ENCODE measurements at regions not wholly inside any gene's neighbourhood (a gene's known extent, or its start where the extent isn't known, plus 50 kb on each side); places are given as distances from the start of the nearest gene placed in this dataset.

GRCh38 chr2:57452634-57453033 is 594.0 kb upstream of the VRK2 start:
- dilution Hi-C loops (cut with MboI; ENCODE audit: extremely low pct_ligation_motif_present, low sequenced_read_pairs) = no loop called here

GRCh38 chr2:57453945-57454344 is 592.7 kb upstream of the VRK2 start:
- Histone ChIP-seq H3K9ac (replicated peaks; ENCODE audit: extremely low read depth, insufficient read depth, low read length) (no peak overlapping the region), H3K4me3 (replicated peaks in 1 of 3; ENCODE audit: insufficient read depth in 1 of 3, low read depth in 1 of 3, low read length in 3 of 3) (no peak overlapping the region), H3K36me3 (ENCODE audit: control insufficient read depth in 2 of 2, extremely low read depth in 1 of 2, insufficient read depth in 2 of 2, low read length in 2 of 2) (no peaks in the 10 kb centered on the region), H3K9me1 (replicated peaks; ENCODE audit: control insufficient read depth, extremely low read depth, insufficient read depth, low read length) (no peaks in the 10 kb centered on the region), H3K27me3 (ENCODE audit: control insufficient read depth in 2 of 2, insufficient read depth in 2 of 2, low read length in 2 of 2) (no peaks in the 10 kb centered on the region), H3K4me1 (ENCODE audit: control insufficient read depth, extremely low read depth, insufficient read depth, low read length) (no peaks in the 10 kb centered on the region), H2AFZ (ENCODE audit: low read depth, low read length) (no peak overlapping the region), H3K79me2 (ENCODE audit: control insufficient read depth, insufficient read depth, low read length) (no peaks in the 10 kb centered on the region), H4K20me1 (replicated peaks; ENCODE audit: control insufficient read depth, extremely low read depth, insufficient read depth, low read length) (no peaks in the 10 kb centered on the region), H3K27ac (ENCODE audit: insufficient read depth, low read depth, low read length) (no peak overlapping the region), H3K4me2 (ENCODE audit: insufficient read depth, low read length) (no peak overlapping the region), H3K9me3 (replicated peaks; ENCODE audit: control insufficient read depth, insufficient read depth, low read length) (no peaks in the 10 kb centered on the region)
- POLR2A ChIA-PET = no interaction called here
- no peak for DNase-seq (ENCODE audit: low read depth, low spot score)
- CTCF ChIA-PET = interaction anchor here (1.1 to 1.6 kb wide), 5 partner anchors 33 to 1270 kb away, joined by 3 to 8 read pairs (median 4); partner anchors contain the start of gene CCDC85A
- no peak for FAIRE-seq
- no TSS peak for BruUV-seq (replicated peaks)
- intact Hi-C loops (cut with micrococcal nuclease) = no loop called here
- TF ChIP-seq CTCF (IDR thresholded peaks at IDR 0.05; ENCODE audit: extremely low read depth in 1 of 2, insufficient read depth in 1 of 2, low read depth in 1 of 2, low read length in 2 of 2) = no peak
- no peak for TF ChIP-seq GATA2 (IDR thresholded peaks at IDR 0.05; ENCODE audit: insufficient read depth, insufficient read length, low read depth, low read length)
- no peak for TF ChIP-seq POLR2A (IDR thresholded peaks at IDR 0.05; ENCODE audit: low read depth, low read length)
- no peak for TF ChIP-seq EZH2 (IDR thresholded peaks at IDR 0.05; ENCODE audit: borderline replicate concordance, low read depth, low read length, severe bottlenecking)
- no peak for TF ChIP-seq MAX (IDR thresholded peaks at IDR 0.05; ENCODE audit: insufficient read depth, insufficient read length)
- TF ChIP-seq MYC (IDR thresholded peaks at IDR 0.05; ENCODE audit: low read depth, low read length) = no peak
- dilution Hi-C loops (cut with MboI; ENCODE audit: extremely low pct_ligation_motif_present, low sequenced_read_pairs) = no loop called here

More at GRCh38 chr2:57452634-57453033, 594.0 kb upstream of the VRK2 start:
- H2AFZ ChIP-seq (ENCODE audit: low read depth, low read length) = no peak overlapping the region
- H3K27ac ChIP-seq (ENCODE audit: insufficient read depth, low read depth, low read length) = no peak overlapping the region
- no peak overlapping the region for H3K4me2 ChIP-seq (ENCODE audit: insufficient read depth, low read length)
- H4K20me1 ChIP-seq (replicated peaks; ENCODE audit: control insufficient read depth, extremely low read depth, insufficient read depth, low read length) = no peaks in the 10 kb centered on the region
- intact Hi-C loops (cut with micrococcal nuclease) = no loop called here
- H3K4me3 ChIP-seq (replicated peaks in 1 of 3; ENCODE audit: insufficient read depth in 1 of 3, low read depth in 1 of 3, low read length in 3 of 3) = no peak overlapping the region
- ChIA-PET POLR2A (no interaction called here), CTCF (interaction anchor here (0.8 to 1.3 kb wide), 2 partner anchors 19 to 703 kb away, joined by 3 read pairs; no protein-coding TSS in a partner anchor)
- no peaks in the 10 kb centered on the region for H3K9me3 ChIP-seq (replicated peaks; ENCODE audit: control insufficient read depth, insufficient read depth, low read length)
- no peak for FAIRE-seq
- no peaks in the 10 kb centered on the region for H3K4me1 ChIP-seq (ENCODE audit: control insufficient read depth, extremely low read depth, insufficient read depth, low read length)
- H3K79me2 ChIP-seq (ENCODE audit: control insufficient read depth, insufficient read depth, low read length) = no peaks in the 10 kb centered on the region
- no peak for TF ChIP-seq JUN (IDR thresholded peaks at IDR 0.05; ENCODE audit: borderline replicate concordance, insufficient read depth, insufficient read length, low read depth)
- no peak for TF ChIP-seq GATA2 (IDR thresholded peaks at IDR 0.05; ENCODE audit: insufficient read depth, insufficient read length, low read depth, low read length)
- no peak for TF ChIP-seq FOS (IDR thresholded peaks at IDR 0.05; ENCODE audit: borderline replicate concordance, insufficient read depth, low read length)
- TF ChIP-seq MYC (IDR thresholded peaks at IDR 0.05; ENCODE audit: low read depth, low read length) = no peak
- no peak for TF ChIP-seq MAX (IDR thresholded peaks at IDR 0.05; ENCODE audit: insufficient read depth, insufficient read length)
- no TSS peak for BruUV-seq (replicated peaks)
- H3K27me3 ChIP-seq (ENCODE audit: control insufficient read depth in 2 of 2, insufficient read depth in 2 of 2, low read length in 2 of 2) = no peaks in the 10 kb centered on the region
- H3K36me3 ChIP-seq (ENCODE audit: control insufficient read depth in 2 of 2, extremely low read depth in 1 of 2, insufficient read depth in 2 of 2, low read length in 2 of 2) = no peaks in the 10 kb centered on the region
- no peak for DNase-seq (ENCODE audit: low read depth, low spot score)
- no peak overlapping the region for H3K9ac ChIP-seq (replicated peaks; ENCODE audit: extremely low read depth, insufficient read depth, low read length)
- no peaks in the 10 kb centered on the region for H3K9me1 ChIP-seq (replicated peaks; ENCODE audit: control insufficient read depth, extremely low read depth, insufficient read depth, low read length)

Data from endothelial cell of umbilical vein (primary cell).